ENCODE measurements at regions not wholly inside any gene's neighbourhood (a gene's known extent, or its start where the extent isn't known, plus 50 kb on each side); places are given as distances from the start of the nearest gene placed in this dataset.

GRCh38 chr4:138096384-138097062 lies 145.6 kb downstream of the SLC7A11 start:
- Histone ChIP-seq H3K9me3 (ENCODE audit: insufficient read depth, low read depth, low read length) (no peaks in the 10 kb centered on the region), H3K27ac (ENCODE audit: low read length) (no peak overlapping the region), H3K27me3 (ENCODE audit: insufficient read depth, low read length) (no peaks in the 10 kb centered on the region), H3K4me1 (ENCODE audit: insufficient read depth, low read length) (peaks cover 3% of the 10 kb centered on the region; the same call in 1 of the 2 replicates), H3K9ac (ENCODE audit: low read depth, low read length) (no peak overlapping the region), H3K36me3 (ENCODE audit: insufficient read depth, low read depth, low read length) (no peaks in the 10 kb centered on the region), H3K4me3 (ENCODE audit: low read length) (no peak overlapping the region)

GRCh38 chr4:138095378-138095777 lies 146.8 kb downstream of the SLC7A11 start:
- Histone ChIP-seq H3K4me3 (ENCODE audit: low read length) (no peak overlapping the region), H3K27ac (ENCODE audit: low read length) (no peak overlapping the region), H3K9me3 (ENCODE audit: insufficient read depth, low read depth, low read length) (no peaks in the 10 kb centered on the region), H3K9ac (ENCODE audit: low read depth, low read length) (no peak overlapping the region), H3K4me1 (ENCODE audit: insufficient read depth, low read length) (no peaks in the 10 kb centered on the region; the same call in 1 of the 2 replicates), H3K27me3 (ENCODE audit: insufficient read depth, low read length) (no peaks in the 10 kb centered on the region), H3K36me3 (ENCODE audit: insufficient read depth, low read depth, low read length) (no peaks in the 10 kb centered on the region)

GRCh38 chr4:138092060-138092459 lies 150.1 kb downstream of the SLC7A11 start:
- Histone ChIP-seq H3K27me3 (ENCODE audit: insufficient read depth, low read length) (no peaks in the 10 kb centered on the region), H3K36me3 (ENCODE audit: insufficient read depth, low read depth, low read length) (no peaks in the 10 kb centered on the region), H3K4me1 (ENCODE audit: insufficient read depth, low read length) (peaks cover 2% of the 10 kb centered on the region; the same call in 1 of the 2 replicates), H3K27ac (ENCODE audit: low read length) (no peak overlapping the region), H3K4me3 (ENCODE audit: low read length) (no peak overlapping the region), H3K9ac (ENCODE audit: low read depth, low read length) (no peak overlapping the region), H3K9me3 (ENCODE audit: insufficient read depth, low read depth, low read length) (no peaks in the 10 kb centered on the region)

GRCh38 chr4:138090918-138091676 lies 151.1 kb downstream of the SLC7A11 start:
- Histone ChIP-seq H3K9ac (ENCODE audit: low read depth, low read length) (no peak overlapping the region), H3K4me3 (ENCODE audit: low read length) (no peak overlapping the region), H3K27me3 (ENCODE audit: insufficient read depth, low read length) (no peaks in the 10 kb centered on the region), H3K27ac (ENCODE audit: low read length) (no peak overlapping the region), H3K9me3 (ENCODE audit: insufficient read depth, low read depth, low read length) (no peaks in the 10 kb centered on the region), H3K36me3 (ENCODE audit: insufficient read depth, low read depth, low read length) (no peaks in the 10 kb centered on the region), H3K4me1 (ENCODE audit: insufficient read depth, low read length) (peaks cover 2% of the 10 kb centered on the region; the same call in 1 of the 2 replicates)

- Histone ChIP-seq H3K27ac (ENCODE audit: low read length) (no peak overlapping the region), H3K36me3 (ENCODE audit: insufficient read depth, low read depth, low read length) (no peaks in the 10 kb centered on the region), H3K9ac (ENCODE audit: low read depth, low read length) (no peak overlapping the region), H3K9me3 (ENCODE audit: insufficient read depth, low read depth, low read length) (no peaks in the 10 kb centered on the region), H3K4me1 (ENCODE audit: insufficient read depth, low read length) (peaks cover 2% of the 10 kb centered on the region; the same call in 1 of the 2 replicates), H3K27me3 (ENCODE audit: insufficient read depth, low read length) (no peaks in the 10 kb centered on the region), H3K4me3 (ENCODE audit: low read length) (no peak overlapping the region)
These were observed 151.8 kb downstream of the SLC7A11 start for GRCh38 chr4:138090150-138090917.

GRCh38 chr4:138088449-138089208 lies 153.5 kb downstream of the SLC7A11 start:
- Histone ChIP-seq H3K4me3 (ENCODE audit: low read length) (no peak overlapping the region), H3K27me3 (ENCODE audit: insufficient read depth, low read length) (no peaks in the 10 kb centered on the region), H3K9me3 (ENCODE audit: insufficient read depth, low read depth, low read length) (no peaks in the 10 kb centered on the region), H3K4me1 (ENCODE audit: insufficient read depth, low read length) (peaks cover 2% of the 10 kb centered on the region; the same call in 1 of the 2 replicates), H3K27ac (ENCODE audit: low read length) (no peak overlapping the region), H3K36me3 (ENCODE audit: insufficient read depth, low read depth, low read length) (no peaks in the 10 kb centered on the region), H3K9ac (ENCODE audit: low read depth, low read length) (no peak overlapping the region)

GRCh38 chr4:138087066-138087719 lies 155.0 kb downstream of the SLC7A11 start:
- no peak overlapping the region for H3K27ac ChIP-seq (ENCODE audit: low read length)
- no peaks in the 10 kb centered on the region for H3K36me3 ChIP-seq (ENCODE audit: insufficient read depth, low read depth, low read length)
- no peak overlapping the region for H3K4me3 ChIP-seq (ENCODE audit: low read length)
- H3K27me3 ChIP-seq (ENCODE audit: insufficient read depth, low read length) = no peaks in the 10 kb centered on the region
- H3K9me3 ChIP-seq (ENCODE audit: insufficient read depth, low read depth, low read length) = no peaks in the 10 kb centered on the region
- H3K9ac ChIP-seq (ENCODE audit: low read depth, low read length) = no peak overlapping the region
- peaks cover 2% of the 10 kb centered on the region; the same call in 1 of the 2 replicates for H3K4me1 ChIP-seq (ENCODE audit: insufficient read depth, low read length)

DNA sequence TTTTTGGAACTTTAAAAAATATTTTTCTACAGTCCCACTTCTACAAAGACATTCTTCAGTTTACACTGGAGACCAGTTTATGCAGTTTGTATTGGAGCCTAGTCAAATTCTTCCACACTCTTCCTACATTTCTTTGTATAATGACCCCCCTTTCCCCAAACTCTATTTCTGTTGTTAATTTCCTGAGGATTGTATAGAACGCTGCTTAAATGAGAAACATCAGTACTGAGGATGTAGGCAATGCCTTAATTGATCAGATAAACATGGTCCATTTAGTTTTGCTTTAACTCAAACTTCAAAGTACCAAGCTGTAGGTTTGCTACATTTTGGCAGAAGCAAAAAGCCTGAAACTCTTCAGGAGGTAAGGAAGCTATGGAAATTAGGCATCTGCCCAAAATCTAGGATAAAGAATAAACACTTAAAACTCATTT lies 155.5 kb downstream of the SLC7A11 start:
- peaks cover 2% of the 10 kb centered on the region; the same call in 1 of the 2 replicates for H3K4me1 ChIP-seq (ENCODE audit: insufficient read depth, low read length)
- no peaks in the 10 kb centered on the region for H3K36me3 ChIP-seq (ENCODE audit: insufficient read depth, low read depth, low read length)
- no peak overlapping the region for H3K4me3 ChIP-seq (ENCODE audit: low read length)
- H3K9me3 ChIP-seq (ENCODE audit: insufficient read depth, low read depth, low read length) = no peaks in the 10 kb centered on the region
- no peak overlapping the region for H3K9ac ChIP-seq (ENCODE audit: low read depth, low read length)
- no peak overlapping the region for H3K27ac ChIP-seq (ENCODE audit: low read length)
- no peaks in the 10 kb centered on the region for H3K27me3 ChIP-seq (ENCODE audit: insufficient read depth, low read length)

DNA sequence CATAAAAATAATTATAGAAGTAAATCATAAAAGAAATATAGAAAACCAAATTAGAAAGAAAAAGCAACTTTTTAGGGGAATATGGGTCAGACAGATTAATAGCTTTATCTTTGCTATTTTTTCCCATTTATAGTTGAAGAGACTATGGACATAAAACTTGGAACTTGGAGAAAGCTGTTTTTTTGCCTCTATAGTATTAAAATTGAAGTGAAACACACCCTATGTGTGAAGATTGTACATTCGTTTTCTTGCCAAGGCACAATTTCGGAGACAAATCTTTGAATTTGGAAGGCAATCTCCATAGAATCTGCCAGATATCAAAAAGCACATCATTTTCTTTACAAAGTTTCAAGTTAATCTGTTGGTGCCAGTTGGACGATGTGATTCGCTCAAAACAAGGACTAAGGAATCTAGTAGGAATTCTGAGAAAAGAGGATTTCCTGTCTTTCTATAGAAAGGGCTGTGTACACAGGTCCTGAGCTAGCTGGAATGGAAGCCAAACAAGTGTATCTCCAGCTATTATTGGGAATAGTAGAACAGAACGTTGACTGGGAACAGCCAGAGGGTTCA lies 156.3 kb downstream of the SLC7A11 start:
- no peaks in the 10 kb centered on the region for H3K27me3 ChIP-seq (ENCODE audit: insufficient read depth, low read length)

DNA sequence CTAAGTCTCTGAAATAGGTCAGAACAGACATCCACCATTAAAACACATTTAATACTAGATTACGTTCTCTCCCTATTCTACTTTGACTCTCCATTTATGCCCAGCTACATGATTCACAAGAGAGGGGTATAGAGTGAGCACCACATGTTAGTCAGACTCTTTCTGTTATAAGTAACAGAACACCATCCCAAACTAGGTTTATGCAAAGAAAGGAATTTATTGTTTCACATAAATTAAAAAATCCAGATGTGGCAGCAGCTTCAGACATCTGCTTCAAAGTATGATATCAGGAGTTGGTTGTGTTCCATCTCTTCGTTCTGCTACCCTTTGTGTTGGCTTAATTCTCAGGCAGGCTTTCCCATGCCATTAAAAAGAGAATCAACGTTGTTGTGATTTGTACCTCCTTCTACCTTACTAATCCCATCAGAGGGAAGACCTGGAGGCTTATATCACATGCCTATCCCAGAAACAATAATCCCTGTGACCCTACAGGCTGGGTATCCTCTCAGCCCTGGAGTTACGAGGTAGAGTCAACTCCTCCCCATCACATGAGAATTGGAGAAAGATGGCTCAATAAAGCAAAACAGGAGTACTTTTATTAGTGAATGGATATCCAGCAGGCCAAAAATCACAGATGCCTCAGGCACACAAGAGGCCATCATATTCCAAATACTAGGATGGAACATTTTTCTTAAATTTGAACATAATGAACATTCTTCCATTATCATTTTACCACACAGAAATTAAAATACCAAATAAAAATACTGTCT lies 163.2 kb downstream of the SLC7A11 start:
- Histone ChIP-seq H3K36me3 (ENCODE audit: insufficient read depth, low read depth, low read length) (no peaks in the 10 kb centered on the region), H3K4me3 (ENCODE audit: low read length) (no peak overlapping the region), H3K4me1 (ENCODE audit: insufficient read depth, low read length) (no peaks in the 10 kb centered on the region), H3K9ac (ENCODE audit: low read depth, low read length) (no peak overlapping the region), H3K9me3 (ENCODE audit: insufficient read depth, low read depth, low read length) (no peaks in the 10 kb centered on the region), H3K27me3 (ENCODE audit: insufficient read depth, low read length) (no peaks in the 10 kb centered on the region), H3K27ac (ENCODE audit: low read length) (no peak overlapping the region)

More for the DNA sequence above, 156.3 kb downstream of the SLC7A11 start:
- peaks cover 2% of the 10 kb centered on the region; the same call in 1 of the 2 replicates for H3K4me1 ChIP-seq (ENCODE audit: insufficient read depth, low read length)
- H3K4me3 ChIP-seq (ENCODE audit: low read length) = no peak overlapping the region
- H3K9me3 ChIP-seq (ENCODE audit: insufficient read depth, low read depth, low read length) = no peaks in the 10 kb centered on the region
- H3K9ac ChIP-seq (ENCODE audit: low read depth, low read length) = no peak overlapping the region
- H3K36me3 ChIP-seq (ENCODE audit: insufficient read depth, low read depth, low read length) = no peaks in the 10 kb centered on the region
- H3K27ac ChIP-seq (ENCODE audit: low read length) = no peak overlapping the region
